CD14-positive monocyte (primary cell): ENCODE measurements at regions not wholly inside any gene's neighbourhood (a gene's known extent, or its start where the extent isn't known, plus 50 kb on each side); places are given as distances from the start of the nearest gene placed in this dataset.

Experiments
- DNase-seq, 3 donors: peaks; one replicate each; pipeline ENCODE4 v3.0.0-alpha.2; 2011 to 2022
- H2AFZ ChIP-seq: 2 replicates; pipeline ENCODE4 v1.6.0; 2012; ENCODE audit warnings: mild to moderate bottlenecking, low read depth, low read length, inconsistent platforms; ENCODE audit not compliant: insufficient read depth, poor library complexity, severe bottlenecking
- H3K27ac ChIP-seq, 2 donors: 1 replicate in 1 of 2; 2 replicates in 1 of 2; pipeline ENCODE4 v1.5.1; 2012 to 2013; ENCODE audit warnings: low read length in 2 of 2, control low read depth in 1 of 2, inconsistent platforms in 1 of 2, low read depth in 1 of 2, mild to moderate bottlenecking in 1 of 2
- H3K27me3 ChIP-seq, 2 donors: one replicate each; pipeline versions ENCODE4 v1.6.0 to v1.6.1; 2011 to 2013; ENCODE audit warnings: low read length in 2 of 2; ENCODE audit not compliant: control insufficient read depth in 2 of 2, insufficient read depth in 2 of 2
- H3K36me3 ChIP-seq, 2 donors: replicated peaks in 1 of 2; 1 replicate in 1 of 2; 2 replicates in 1 of 2; pipeline versions ENCODE4 v1.5.1 to v1.6.1; 2012 to 2013; ENCODE audit warnings: low read length in 2 of 2, control low read depth in 1 of 2, inconsistent platforms in 1 of 2, mild to moderate bottlenecking in 1 of 2; ENCODE audit not compliant: insufficient read depth in 2 of 2, control insufficient read depth in 1 of 2
- H3K4me1 ChIP-seq, 2 donors: 1 replicate in 1 of 2; 2 replicates in 1 of 2; pipeline versions ENCODE4 v1.5.1 to v1.6.1; 2012 to 2013; ENCODE audit warnings: low read length in 2 of 2, control low read depth in 1 of 2, inconsistent platforms in 1 of 2, mild to moderate bottlenecking in 1 of 2, moderate library complexity in 1 of 2; ENCODE audit not compliant: insufficient read depth in 2 of 2, control insufficient read depth in 1 of 2
- H3K4me2 ChIP-seq: replicated peaks from 2 replicates; pipeline ENCODE3; 2012; ENCODE audit warnings: low read length, moderate library complexity, mild to moderate bottlenecking; ENCODE audit not compliant: poor library complexity, severe bottlenecking; ENCODE audit errors: extremely low read depth
- H3K4me3 ChIP-seq, 3 experiments: fragments of 200-600 bp in 1 of 3; sonication (generic) in 1 of 3; replicated peaks in 1 of 3; 1 replicate in 2 of 3; 2 replicates in 1 of 3; pipeline ENCODE4 v1.5.1; 2011 to 2013; ENCODE audit warnings: low read length in 3 of 3, mild to moderate bottlenecking in 3 of 3, control low read depth in 2 of 3, low read depth in 2 of 3, inconsistent platforms in 1 of 3, moderate library complexity in 1 of 3
- H3K79me2 ChIP-seq: 2 replicates; pipeline ENCODE4 v1.6.0; 2012; ENCODE audit warnings: mild to moderate bottlenecking, control low read depth, inconsistent platforms, low read length, moderate library complexity; ENCODE audit not compliant: insufficient read depth
- H3K9ac ChIP-seq: 2 replicates; pipeline ENCODE4 v1.6.0; 2017; ENCODE audit warnings: low read length, mild to moderate bottlenecking; ENCODE audit not compliant: insufficient read depth, poor library complexity, severe bottlenecking
- H3K9me3 ChIP-seq, 2 donors: replicated peaks in 1 of 2; 1 replicate in 1 of 2; 2 replicates in 1 of 2; pipeline versions ENCODE4 v1.5.1 to v1.6.1; 2012 to 2013; ENCODE audit warnings: low read length in 2 of 2, control low read depth in 1 of 2; ENCODE audit not compliant: control insufficient read depth in 1 of 2, insufficient read depth in 1 of 2
- H4K20me1 ChIP-seq: 2 replicates; pipeline ENCODE4 v1.6.0; 2012; ENCODE audit warnings: mild to moderate bottlenecking, low read length, control low read depth, moderate library complexity; ENCODE audit not compliant: insufficient read depth
- H3K27ac Mint-ChIP-seq, 7 donors: one replicate each; pipeline ENCODE4 v1.8.0; 2020; ENCODE audit warnings: mild to moderate bottlenecking in 7 of 7, mixed read lengths in 7 of 7, moderate library complexity in 6 of 7, inconsistent platforms in 2 of 7
- H3K27me3 Mint-ChIP-seq, 3 donors: one replicate each; pipeline ENCODE4 v1.8.0; 2021 to 2022; ENCODE audit warnings: low read depth in 3 of 3, mild to moderate bottlenecking in 3 of 3, mixed read lengths in 3 of 3, moderate library complexity in 3 of 3, inconsistent platforms in 1 of 3
- H3K36me3 Mint-ChIP-seq, 2 donors: one replicate each; pipeline ENCODE4 v1.8.0; 2020; ENCODE audit warnings: mixed read lengths in 2 of 2, inconsistent platforms in 1 of 2, mild to moderate bottlenecking in 1 of 2
- H3K4me1 Mint-ChIP-seq: one replicate; pipeline ENCODE4 v1.8.0; 2020; ENCODE audit warnings: mild to moderate bottlenecking, mixed read lengths
- H3K4me3 Mint-ChIP-seq, 2 donors: one replicate each; pipeline ENCODE4 v1.8.0; 2020; ENCODE audit warnings: mild to moderate bottlenecking in 2 of 2, mixed read lengths in 2 of 2, moderate library complexity in 1 of 2
- H3K9me3 Mint-ChIP-seq, 7 donors: one replicate each; pipeline ENCODE4 v1.8.0; 2020 to 2022; ENCODE audit warnings: mixed read lengths in 7 of 7, mild to moderate bottlenecking in 6 of 7, moderate library complexity in 6 of 7, inconsistent platforms in 2 of 7
- CTCF ChIP-seq: fragments of 200-600 bp; IDR thresholded peaks from one replicate; pipeline ENCODE4 v1.8.0; 2022; ENCODE audit warnings: antibody characterized with exemption, mild to moderate bottlenecking
- WGBS: methylation state at CpG from one replicate; pipeline ENCODE4 v1.1.5; 2013; ENCODE audit warnings: missing lambda C conversion rate; ENCODE audit not compliant: insufficient coverage; 5-methylcytosine and 5-hydroxymethylcytosine counted together
- intact Hi-C, 2 donors: fragments of 100-400 bp; cut with micrococcal nuclease; formaldehyde crosslinking; loops; one replicate each; pipeline versions ENCODE4 v1.15.0 to v1.15.1; 2023

GRCh38 chr12:107435520-107435919 is 250.1 kb upstream of the PWP1 start:
- intact Hi-C loops, result no loop called here
- Histone ChIP-seq H3K9me3 (no peaks in the 10 kb centered on the region), H3K9ac (no peak overlapping the region), H2AFZ (no peak overlapping the region), H4K20me1 (peaks cover 4% of the 10 kb centered on the region), H3K4me3 (no peak overlapping the region), H3K4me2 (no peak overlapping the region), H3K27me3 (no peaks in the 10 kb centered on the region), H3K27ac (no peak overlapping the region), H3K36me3 (no peaks in the 10 kb centered on the region), H3K4me1 (no peaks in the 10 kb centered on the region), H3K79me2 (no peaks in the 10 kb centered on the region)
- TF ChIP-seq CTCF, result no peak
- H3K4me1 Mint-ChIP-seq, result no peaks in the 10 kb centered on the region
- H3K36me3 Mint-ChIP-seq, result no peaks in the 10 kb centered on the region
- peaks cover 0 to 4% (median 0%) of the 10 kb centered on the region in 3 donors for H3K27me3 Mint-ChIP-seq
- DNase-seq, result no peak
- no peak overlapping the region for H3K27ac Mint-ChIP-seq
- H3K4me3 Mint-ChIP-seq, result no peak overlapping the region
- WGBS, result 80% methylated on average over 1 of the region's 2 CpGs
- no peaks in the 10 kb centered on the region for H3K9me3 Mint-ChIP-seq

- Histone ChIP-seq H3K9me3 (no peaks in the 10 kb centered on the region), H4K20me1 (peaks cover 4% of the 10 kb centered on the region), H3K27me3 (no peaks in the 10 kb centered on the region), H3K4me1 (no peaks in the 10 kb centered on the region), H3K27ac (no peak overlapping the region), H3K36me3 (no peaks in the 10 kb centered on the region), H3K9ac (no peak overlapping the region), H3K4me3 (no peak overlapping the region), H2AFZ (no peak overlapping the region), H3K4me2 (no peak overlapping the region), H3K79me2 (no peaks in the 10 kb centered on the region)
- Mint-ChIP-seq H3K4me1 (no peaks in the 10 kb centered on the region), H3K27ac (no peak overlapping the region), H3K4me3 (no peak overlapping the region), H3K9me3 (no peaks in the 10 kb centered on the region), H3K27me3 (peaks cover 0 to 4% (median 0%) of the 10 kb centered on the region in 3 donors), H3K36me3 (no peaks in the 10 kb centered on the region)
- TF ChIP-seq CTCF, result no peak
- WGBS, result no CpG with 5 or more reads among the region's 5 CpGs
- DNase-seq, result no peak
- intact Hi-C loops, result no loop called here
Measured at GRCh38 chr12:107436376-107436775, 249.2 kb upstream of the PWP1 start.
